ENCODE measurements at regions not wholly inside any gene's neighbourhood (a gene's known extent, or its start where the extent isn't known, plus 50 kb on each side); places are given as distances from the start of the nearest gene placed in this dataset.

- TF ChIP-seq, protein P1, sequence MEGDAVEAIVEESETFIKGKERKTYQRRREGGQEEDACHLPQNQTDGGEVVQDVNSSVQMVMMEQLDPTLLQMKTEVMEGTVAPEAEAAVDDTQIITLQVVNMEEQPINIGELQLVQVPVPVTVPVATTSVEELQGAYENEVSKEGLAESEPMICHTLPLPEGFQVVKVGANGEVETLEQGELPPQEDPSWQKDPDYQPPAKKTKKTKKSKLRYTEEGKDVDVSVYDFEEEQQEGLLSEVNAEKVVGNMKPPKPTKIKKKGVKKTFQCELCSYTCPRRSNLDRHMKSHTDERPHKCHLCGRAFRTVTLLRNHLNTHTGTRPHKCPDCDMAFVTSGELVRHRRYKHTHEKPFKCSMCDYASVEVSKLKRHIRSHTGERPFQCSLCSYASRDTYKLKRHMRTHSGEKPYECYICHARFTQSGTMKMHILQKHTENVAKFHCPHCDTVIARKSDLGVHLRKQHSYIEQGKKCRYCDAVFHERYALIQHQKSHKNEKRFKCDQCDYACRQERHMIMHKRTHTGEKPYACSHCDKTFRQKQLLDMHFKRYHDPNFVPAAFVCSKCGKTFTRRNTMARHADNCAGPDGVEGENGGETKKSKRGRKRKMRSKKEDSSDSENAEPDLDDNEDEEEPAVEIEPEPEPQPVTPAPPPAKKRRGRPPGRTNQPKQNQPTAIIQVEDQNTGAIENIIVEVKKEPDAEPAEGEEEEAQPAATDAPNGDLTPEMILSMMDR (conservative IDR thresholded peaks at IDR 0.05; ENCODE audit: low read depth, low read length): no peak
- no peak overlapping the region for H3K4me3 ChIP-seq (ENCODE audit: low read depth, low read length)
- no peak for DNase-seq (ENCODE audit: low read depth)
Observed at GRCh38 chr5:6914347-6914746, 201.1 kb downstream of the TENT4A start.

DNA sequence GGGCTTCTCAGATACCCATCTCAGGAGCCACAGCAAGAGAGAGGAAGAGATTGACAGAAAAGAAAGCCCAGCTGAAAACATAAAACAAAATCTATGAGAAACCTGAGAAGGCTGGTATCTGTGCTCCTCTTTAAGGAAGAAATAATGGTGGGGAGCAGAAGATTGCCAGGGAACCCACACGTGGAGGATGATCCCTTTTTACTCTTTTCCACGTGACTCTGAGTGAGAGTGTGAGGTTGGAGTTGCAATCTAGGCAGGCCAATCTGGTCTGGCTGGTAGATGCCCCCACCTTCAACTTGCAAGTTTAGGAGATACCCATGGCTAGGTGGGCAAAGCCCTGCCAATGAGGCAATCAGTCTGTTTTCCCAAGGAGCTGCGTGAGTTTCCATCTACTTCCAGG is 202.3 kb downstream of the TENT4A start:
- TF ChIP-seq, protein P1 (conservative IDR thresholded peaks at IDR 0.05; ENCODE audit: low read depth, low read length): no peak

DNA sequence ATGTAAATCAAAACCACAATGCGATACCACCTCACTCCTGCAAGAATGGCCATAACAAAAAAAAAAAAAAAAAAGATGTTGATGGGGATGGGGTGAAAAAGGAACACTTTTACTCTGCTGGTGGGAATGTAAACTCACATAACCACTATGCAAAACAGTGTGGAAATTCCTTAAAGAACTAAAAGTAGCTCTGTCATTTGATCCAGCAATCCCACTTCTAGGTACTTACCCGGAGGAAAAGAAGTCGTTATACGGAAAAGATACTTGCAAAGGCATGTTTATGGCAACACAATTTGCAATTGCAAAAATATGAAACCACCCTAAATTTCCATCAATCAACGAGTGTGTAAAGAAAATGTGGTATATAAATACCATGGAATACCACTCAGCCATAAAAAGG is 205.0 kb downstream of the TENT4A start:
- DNase-seq (ENCODE audit: low read depth): no peak
- no peak overlapping the region for H3K4me3 ChIP-seq (ENCODE audit: low read depth, low read length)
- TF ChIP-seq, protein P1 (conservative IDR thresholded peaks at IDR 0.05; ENCODE audit: low read depth, low read length): no peak

More for the DNA sequence above, 202.3 kb downstream of the TENT4A start:
- no peak overlapping the region for H3K4me3 ChIP-seq (ENCODE audit: low read depth, low read length)
- DNase-seq (ENCODE audit: low read depth): no peak

DNA sequence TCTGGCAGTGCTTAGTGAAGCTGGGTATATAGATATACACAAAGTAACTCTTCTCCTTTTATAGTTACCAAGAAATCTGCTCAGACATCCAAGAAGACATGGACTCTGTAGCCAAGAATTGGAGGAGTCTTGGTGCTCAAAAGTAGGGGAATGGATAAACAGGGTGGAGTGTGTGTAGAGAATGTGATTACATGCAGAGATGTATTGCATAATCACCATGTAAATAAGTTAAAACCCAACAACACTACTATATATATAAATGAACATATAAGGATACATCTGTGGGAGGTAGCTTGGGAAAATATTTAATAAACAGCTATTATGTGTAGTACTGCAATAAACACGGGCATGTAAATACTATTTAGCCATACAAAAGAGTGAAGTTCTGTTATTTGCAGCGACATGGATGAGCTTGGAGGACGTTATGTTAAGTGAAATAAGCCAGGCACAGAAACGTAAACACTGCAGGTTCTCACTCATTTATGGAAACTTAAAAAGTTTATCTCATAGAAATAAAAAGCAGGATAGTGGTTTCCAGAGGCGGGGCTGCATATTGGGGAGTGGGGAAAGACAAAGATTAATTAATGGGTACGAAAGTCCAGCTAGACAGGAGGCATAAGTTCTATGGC is 207.5 kb downstream of the TENT4A start:
- TF ChIP-seq, protein P1 (conservative IDR thresholded peaks at IDR 0.05; ENCODE audit: low read depth, low read length): no peak
- no peak for DNase-seq (ENCODE audit: low read depth)
- H3K4me3 ChIP-seq (ENCODE audit: low read depth, low read length): no peak overlapping the region

GRCh38 chr5:6926491-6927038 is 213.3 kb downstream of the TENT4A start:
- no peak overlapping the region for H3K4me3 ChIP-seq (ENCODE audit: low read depth, low read length)
- TF ChIP-seq, protein P1 (conservative IDR thresholded peaks at IDR 0.05; ENCODE audit: low read depth, low read length): no peak

DNA sequence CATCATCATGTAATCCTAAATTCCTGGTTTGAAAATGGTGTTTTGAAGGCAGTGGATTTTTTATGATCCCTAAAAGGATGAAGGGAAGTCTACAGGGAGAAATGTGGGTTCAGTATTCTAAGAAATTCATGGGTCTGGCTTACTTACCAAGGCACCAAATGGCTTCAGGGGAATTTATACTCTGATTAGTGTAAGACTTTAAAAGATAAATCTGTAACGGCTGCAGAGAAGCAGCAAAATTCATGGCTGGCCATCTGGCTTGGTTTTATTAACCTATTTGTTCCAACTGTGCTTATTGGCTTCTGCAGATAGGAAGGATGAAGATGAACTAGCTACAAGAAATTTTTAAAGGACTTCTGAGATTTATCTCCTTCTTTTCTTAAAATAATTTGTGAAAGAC is 222.8 kb downstream of the TENT4A start:
- TF ChIP-seq, protein P1 (conservative IDR thresholded peaks at IDR 0.05; ENCODE audit: low read depth, low read length): no peak
- no peak overlapping the region for H3K4me3 ChIP-seq (ENCODE audit: low read depth, low read length)

More at GRCh38 chr5:6926491-6927038, 213.3 kb downstream of the TENT4A start:
- no peak for DNase-seq (ENCODE audit: low read depth)

GRCh38 chr5:6937677-6938076 is 224.4 kb downstream of the TENT4A start:
- H3K4me3 ChIP-seq (ENCODE audit: low read depth, low read length): no peak overlapping the region
- TF ChIP-seq, protein P1 (conservative IDR thresholded peaks at IDR 0.05; ENCODE audit: low read depth, low read length): no peak
- no peak for DNase-seq (ENCODE audit: low read depth)

More for the DNA sequence above, 222.8 kb downstream of the TENT4A start:
- no peak for DNase-seq (ENCODE audit: low read depth)

Measured in choroid plexus epithelial cell (primary cell).